OCI-LY1 (cell line): ENCODE measurements at regions not wholly inside any gene's neighbourhood (a gene's known extent, or its start where the extent isn't known, plus 50 kb on each side); places are given as distances from the start of the nearest gene placed in this dataset.

Source experiments
- H2AFZ ChIP-seq: fragments of 200-600 bp; sonication (generic), shearing (Covaris generic); 2 replicates; pipeline ENCODE4 v1.6.0; 2014; ENCODE audit warnings: antibody characterized with exemption, mild to moderate bottlenecking, low read length
- H3F3A ChIP-seq: fragments of 200-600 bp; sonication (generic), shearing (Covaris generic); 2 replicates; pipeline ENCODE4 v1.6.0; 2014; ENCODE audit warnings: mild to moderate bottlenecking, antibody characterized with exemption, low read length, moderate library complexity; ENCODE audit not compliant: insufficient read depth
- H3K27ac ChIP-seq: fragments of 200-600 bp; sonication (generic); 2 replicates; pipeline ENCODE4 v1.5.1; 2014; ENCODE audit warnings: low read length, mixed run types, mild to moderate bottlenecking, low read depth; ENCODE audit not compliant: poor library complexity, severe bottlenecking
- H3K27me3 ChIP-seq: fragments of 200-600 bp; sonication (generic); 2 replicates; pipeline ENCODE4 v1.6.0; 2014; ENCODE audit warnings: antibody characterized with exemption, mild to moderate bottlenecking, low read length, moderate library complexity; ENCODE audit not compliant: insufficient read depth
- H3K36me3 ChIP-seq: fragments of 200-600 bp; sonication (generic); 2 replicates; pipeline ENCODE4 v1.6.1; 2014; ENCODE audit warnings: mild to moderate bottlenecking, antibody characterized with exemption, low read length, moderate library complexity, mixed read lengths; ENCODE audit not compliant: insufficient read depth
- H3K4me1 ChIP-seq: fragments of 200-600 bp; sonication (generic); 2 replicates; pipeline ENCODE4 v1.5.1; 2014; ENCODE audit warnings: mild to moderate bottlenecking, low read length, moderate library complexity; ENCODE audit not compliant: insufficient read depth, severe bottlenecking
- H3K4me2 ChIP-seq: fragments of 200-600 bp; sonication (generic), shearing (Covaris generic); 2 replicates; pipeline ENCODE4 v1.6.1; 2014; ENCODE audit warnings: low read length
- H3K4me3 ChIP-seq: fragments of 200-600 bp; sonication (generic); 2 replicates; pipeline ENCODE4 v1.5.1; 2014; ENCODE audit warnings: low read length, low read depth, mild to moderate bottlenecking, mixed read lengths; ENCODE audit not compliant: poor library complexity, severe bottlenecking
- H3K79me2 ChIP-seq: fragments of 200-600 bp; shearing (Covaris generic); 2 replicates; pipeline ENCODE4 v1.6.1; 2016; ENCODE audit warnings: mixed run types, low read length, mixed read lengths; ENCODE audit not compliant: insufficient read depth
- H3K9ac ChIP-seq: fragments of 200-600 bp; sonication (generic), shearing (Covaris generic); 2 replicates; pipeline ENCODE4 v1.6.1; 2014; ENCODE audit warnings: mild to moderate bottlenecking, low read length, mixed read lengths
- H3K9me2 ChIP-seq: fragments of 200-600 bp; sonication (generic), shearing (Covaris generic); 2 replicates; pipeline ENCODE4 v1.6.1; 2014; ENCODE audit warnings: low read depth, mild to moderate bottlenecking, low read length, mixed read lengths
- H3K9me3 ChIP-seq: fragments of 200-600 bp; shearing (Covaris generic); 2 replicates; pipeline ENCODE4 v1.6.1; 2014; ENCODE audit warnings: low read length, mixed read lengths
- H4K20me1 ChIP-seq: fragments of 200-600 bp; sonication (generic), shearing (Covaris generic); 2 replicates; pipeline ENCODE4 v1.6.0; 2016; ENCODE audit warnings: mild to moderate bottlenecking, low read length; ENCODE audit not compliant: insufficient read depth
- CTCF ChIP-seq: fragments of 200-600 bp; sonication (generic), shearing (Covaris generic); IDR thresholded peaks from 2 replicates; pipeline ENCODE4 v1.5.1; 2017; ENCODE audit warnings: mild to moderate bottlenecking, antibody characterized with exemption, low read length, moderate library complexity, mixed read lengths
- EZH2 ChIP-seq: fragments of 200-600 bp; sonication (generic), shearing (Covaris generic); IDR thresholded peaks from 2 replicates; pipeline ENCODE4 v1.8.0; 2017; ENCODE audit warnings: borderline replicate concordance, mixed run types, mild to moderate bottlenecking, antibody characterized with exemption, low read length, moderate library complexity, mixed read lengths

GRCh38 chr11:112523031-112523430 is 262.4 kb upstream of the PLET1 start:
- Histone ChIP-seq H3K9me2 (no peaks in the 10 kb centered on the region), H3K79me2 (no peaks in the 10 kb centered on the region), H4K20me1 (no peaks in the 10 kb centered on the region), H2AFZ (no peak overlapping the region), H3K4me1 (no peaks in the 10 kb centered on the region), H3K4me2 (no peak overlapping the region), H3K36me3 (no peaks in the 10 kb centered on the region), H3F3A (no peaks in the 10 kb centered on the region), H3K4me3 (no peak overlapping the region), H3K9ac (no peak overlapping the region), H3K27me3 (no peaks in the 10 kb centered on the region), H3K9me3 (no peaks in the 10 kb centered on the region), H3K27ac (no peak overlapping the region)
- TF ChIP-seq CTCF, result no peak

- Histone ChIP-seq H3K9me2 (no peaks in the 10 kb centered on the region), H3K27ac (no peak overlapping the region), H2AFZ (no peak overlapping the region), H3K4me2 (no peak overlapping the region), H3K9me3 (no peaks in the 10 kb centered on the region), H3K27me3 (no peaks in the 10 kb centered on the region), H4K20me1 (no peaks in the 10 kb centered on the region), H3F3A (no peaks in the 10 kb centered on the region), H3K4me1 (no peaks in the 10 kb centered on the region), H3K9ac (no peak overlapping the region), H3K79me2 (no peaks in the 10 kb centered on the region), H3K36me3 (no peaks in the 10 kb centered on the region), H3K4me3 (no peak overlapping the region)
- TF ChIP-seq EZH2, result no peak
- TF ChIP-seq CTCF, result no peak
Measured at GRCh38 chr11:112523477-112523876, 262.8 kb upstream of the PLET1 start.

- H3K9me2 ChIP-seq, result no peaks in the 10 kb centered on the region
- H3K4me3 ChIP-seq, result no peak overlapping the region
- no peaks in the 10 kb centered on the region for H3K27me3 ChIP-seq
- no peaks in the 10 kb centered on the region for H4K20me1 ChIP-seq
- TF ChIP-seq CTCF (no peak), EZH2 (no peak)
- H3K9me3 ChIP-seq, result no peaks in the 10 kb centered on the region
- H3K36me3 ChIP-seq, result no peaks in the 10 kb centered on the region
- no peaks in the 10 kb centered on the region for H3K79me2 ChIP-seq
- H2AFZ ChIP-seq, result no peak overlapping the region
- no peak overlapping the region for H3K27ac ChIP-seq
- H3K9ac ChIP-seq, result no peak overlapping the region
- no peaks in the 10 kb centered on the region for H3K4me1 ChIP-seq
- H3F3A ChIP-seq, result no peaks in the 10 kb centered on the region
- H3K4me2 ChIP-seq, result no peak overlapping the region
Measured at GRCh38 chr11:112523951-112524350, 263.3 kb upstream of the PLET1 start.
